GM19025 (cell line): ENCODE measurements at regions not wholly inside any gene's neighbourhood (a gene's known extent, or its start where the extent isn't known, plus 50 kb on each side); places are given as distances from the start of the nearest gene placed in this dataset.

Source experiments
- ATAC-seq: cut with Tn5 transposase; IDR thresholded peaks from one replicate; pipeline ENCODE4 v1.9.1; 2021; ENCODE audit warnings: mild to moderate bottlenecking, low read depth, moderate library complexity; ENCODE audit not compliant: unreplicated experiment

DNA sequence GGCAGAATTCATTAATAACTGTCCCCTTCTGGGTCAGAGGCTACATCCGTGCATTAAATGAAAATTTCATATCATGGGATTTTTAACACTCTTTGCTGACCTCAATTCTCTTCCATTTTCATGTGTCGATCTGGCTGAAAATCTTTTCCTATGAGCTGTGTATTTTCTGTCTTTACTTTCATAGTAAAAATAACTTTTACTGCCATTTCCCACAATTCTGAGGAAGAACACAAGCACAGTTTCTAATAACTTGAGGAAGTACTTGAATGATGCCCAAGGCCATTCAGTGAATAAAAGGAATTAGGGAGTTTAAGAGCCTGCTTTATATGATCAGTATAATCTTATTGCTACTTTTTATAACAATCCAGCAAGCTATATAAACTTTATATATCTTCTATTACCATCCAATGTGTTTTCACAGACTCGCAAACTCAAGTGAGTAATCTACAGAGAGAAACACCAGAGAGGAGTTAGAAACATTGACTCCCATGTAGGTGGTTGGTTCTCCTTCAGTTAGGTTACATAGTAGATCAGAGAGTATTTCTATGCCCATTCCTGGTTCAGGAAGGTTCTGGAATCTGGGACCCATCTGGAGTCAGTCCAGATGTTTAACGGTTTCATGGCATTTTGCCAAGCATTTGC is 340.0 kb downstream of the FBXO15 start:
- no peak for ATAC-seq

DNA sequence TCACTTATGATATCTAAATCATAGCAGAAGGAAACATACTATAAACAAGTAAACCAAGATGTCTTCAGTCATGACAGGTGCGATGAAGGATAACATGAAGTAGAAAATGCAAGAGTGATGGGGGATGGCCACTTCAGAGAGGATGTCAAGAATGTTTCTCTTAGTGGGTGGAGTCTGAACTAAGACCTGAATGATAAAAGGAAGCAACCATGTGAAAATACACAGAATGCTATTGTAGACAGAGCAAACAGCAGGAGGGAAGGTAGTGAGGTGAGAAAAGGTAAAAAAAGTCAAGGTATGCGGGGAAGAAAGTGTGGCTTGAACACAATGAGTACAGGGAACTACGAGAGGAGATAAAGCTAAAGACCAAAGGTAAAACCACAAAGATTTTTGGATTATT is 341.6 kb downstream of the FBXO15 start:
- ATAC-seq = no peak

DNA sequence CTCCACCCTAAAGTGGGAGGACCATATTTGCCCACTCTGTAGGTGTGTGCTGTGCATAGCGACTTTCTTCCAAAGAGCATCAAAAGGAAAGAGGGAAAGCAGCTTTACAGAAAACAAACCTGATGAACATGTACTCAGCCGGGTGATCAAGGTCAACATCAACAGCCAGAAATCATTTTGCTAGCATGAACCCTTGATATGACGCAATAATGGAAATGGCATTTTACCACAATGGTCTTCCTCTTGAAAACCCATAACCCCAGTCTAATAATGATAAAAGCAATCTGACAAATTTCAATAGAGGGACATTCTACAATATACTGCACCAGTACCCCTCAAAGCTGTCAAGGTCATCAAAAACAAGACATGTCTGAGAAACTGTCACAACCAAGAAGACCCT is 350.2 kb downstream of the FBXO15 start:
- no peak for ATAC-seq

DNA sequence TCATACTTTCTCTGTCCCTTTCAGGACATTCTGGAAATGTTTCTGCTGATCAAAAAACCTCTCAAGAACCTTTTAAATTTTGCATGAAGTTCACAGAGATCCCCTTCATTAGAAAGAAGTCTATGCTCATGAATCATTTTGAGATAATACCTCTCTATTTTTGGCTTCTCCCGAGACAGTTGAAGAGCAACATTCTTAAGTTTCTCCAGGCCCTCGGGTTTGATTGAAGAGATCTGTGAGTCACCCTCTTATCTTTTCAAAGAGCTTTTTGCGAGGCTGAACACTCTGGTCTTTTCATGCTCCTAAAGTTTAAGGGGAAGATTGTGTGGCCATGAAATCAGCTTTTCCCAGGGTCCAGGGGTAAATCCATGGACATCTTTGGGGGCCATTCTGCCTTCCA is 354.2 kb downstream of the FBXO15 start:
- ATAC-seq = no peak

DNA sequence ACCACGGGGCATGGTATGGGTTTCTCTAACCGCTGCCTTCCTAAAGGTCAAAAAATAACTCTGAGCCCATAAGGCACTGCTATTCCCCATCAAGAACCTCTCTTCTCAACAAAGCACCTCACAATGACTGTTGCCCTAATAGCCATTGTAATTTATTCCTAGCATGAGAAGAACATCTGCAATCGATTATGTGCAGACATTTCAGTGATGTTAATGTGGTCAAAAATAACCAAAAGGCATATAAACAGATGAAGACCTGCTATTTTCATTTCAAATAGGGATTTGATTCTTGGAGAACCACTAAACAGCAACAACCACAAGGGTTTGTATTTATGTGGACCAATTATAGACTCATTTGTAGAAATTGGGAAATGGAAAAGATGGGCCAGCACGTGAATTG is 356.6 kb downstream of the FBXO15 start:
- ATAC-seq = no peak

DNA sequence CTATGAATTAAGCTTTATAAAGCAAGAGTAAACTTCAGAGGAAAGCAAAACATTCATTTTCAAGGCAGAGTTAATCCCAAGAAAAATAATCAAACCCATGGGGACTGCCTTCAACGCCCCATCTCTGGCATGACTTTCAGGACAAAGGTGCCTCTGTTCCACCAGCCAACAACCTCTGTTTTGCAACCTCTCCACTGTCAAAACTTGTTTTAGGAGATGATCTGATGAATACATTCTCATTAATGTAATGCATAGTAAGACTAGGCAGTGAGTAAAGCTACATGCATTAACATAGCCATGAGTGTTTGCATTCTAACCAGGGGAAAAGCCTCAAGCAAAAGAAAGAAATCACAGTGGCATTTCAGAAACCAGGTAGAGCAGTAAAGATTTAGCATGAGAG is 357.0 kb downstream of the FBXO15 start:
- no peak for ATAC-seq

DNA sequence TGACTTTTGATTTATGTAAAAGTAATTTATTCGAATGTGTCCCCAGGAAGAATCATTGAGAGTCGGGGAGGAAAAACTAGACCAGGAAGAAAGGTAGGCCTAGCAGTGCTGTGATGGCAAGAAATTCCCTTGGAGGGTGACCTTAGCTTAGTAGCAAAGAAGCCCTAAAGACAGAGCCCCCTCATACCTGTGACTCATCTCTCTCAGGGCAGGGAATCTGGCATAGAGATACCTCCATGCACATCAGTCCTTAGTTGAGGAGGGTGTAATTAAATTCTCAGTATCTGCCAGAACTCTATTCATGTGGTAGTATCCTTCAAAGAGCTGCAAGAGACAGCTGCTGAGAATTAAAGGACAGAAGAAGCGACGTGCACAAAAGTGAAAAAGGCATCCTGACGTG is 360.3 kb downstream of the FBXO15 start:
- no peak for ATAC-seq

DNA sequence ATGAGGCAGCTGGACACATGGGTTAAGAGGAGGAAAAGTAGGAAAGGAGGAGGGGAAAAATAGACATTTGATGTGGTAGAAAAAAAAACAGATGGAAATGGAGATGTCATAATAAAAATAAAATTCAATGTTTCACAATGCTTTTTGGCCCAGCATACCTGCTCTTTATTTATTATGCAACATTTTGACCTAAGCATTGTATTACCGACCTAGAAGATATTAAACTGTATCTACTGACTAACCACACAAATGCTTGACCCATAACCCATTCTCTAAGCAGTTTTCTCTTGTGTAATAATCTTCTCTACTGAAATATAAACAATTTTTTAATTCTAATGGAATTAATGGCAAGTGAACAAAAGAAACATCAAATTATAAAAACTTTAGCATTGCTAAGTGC is 362.3 kb downstream of the FBXO15 start:
- no peak for ATAC-seq

DNA sequence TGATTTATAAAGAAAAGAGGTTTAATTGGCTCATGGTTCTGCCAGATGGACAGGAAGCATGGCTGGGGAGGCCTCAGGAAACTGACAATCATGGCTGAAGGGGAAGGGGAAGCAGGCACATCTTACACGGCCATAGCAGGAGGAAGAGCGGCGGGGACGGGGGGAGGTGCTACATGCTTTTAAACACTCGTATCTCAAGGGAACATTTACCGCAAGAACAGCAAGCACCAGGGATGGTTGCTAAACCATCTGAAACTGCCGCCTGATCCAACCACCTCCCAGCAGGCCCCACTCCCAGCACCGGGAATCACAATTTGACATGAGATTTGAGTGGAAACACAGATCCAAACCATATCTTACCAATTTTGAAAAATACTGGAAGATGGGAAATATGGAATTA is 362.8 kb downstream of the FBXO15 start:
- no peak for ATAC-seq

DNA sequence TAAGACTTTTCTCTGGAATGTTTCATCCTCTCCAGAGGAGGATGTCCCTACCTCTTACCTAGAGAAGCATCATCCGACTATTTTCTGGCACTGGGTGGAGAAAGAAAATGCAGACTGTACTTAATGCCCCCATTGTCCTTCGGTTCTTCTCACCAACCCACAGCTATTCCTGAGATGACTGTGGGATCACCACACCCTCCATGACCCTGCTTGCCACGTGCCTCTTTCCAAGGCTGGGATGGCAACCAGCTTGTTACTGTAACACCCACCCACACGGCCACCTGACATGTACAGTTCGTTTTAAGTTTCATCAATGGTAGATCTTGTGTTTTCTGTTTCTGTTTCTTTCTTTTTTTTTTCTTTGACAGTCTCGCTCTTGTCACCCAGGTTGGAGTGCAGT is 365.2 kb downstream of the FBXO15 start:
- no peak for ATAC-seq

DNA sequence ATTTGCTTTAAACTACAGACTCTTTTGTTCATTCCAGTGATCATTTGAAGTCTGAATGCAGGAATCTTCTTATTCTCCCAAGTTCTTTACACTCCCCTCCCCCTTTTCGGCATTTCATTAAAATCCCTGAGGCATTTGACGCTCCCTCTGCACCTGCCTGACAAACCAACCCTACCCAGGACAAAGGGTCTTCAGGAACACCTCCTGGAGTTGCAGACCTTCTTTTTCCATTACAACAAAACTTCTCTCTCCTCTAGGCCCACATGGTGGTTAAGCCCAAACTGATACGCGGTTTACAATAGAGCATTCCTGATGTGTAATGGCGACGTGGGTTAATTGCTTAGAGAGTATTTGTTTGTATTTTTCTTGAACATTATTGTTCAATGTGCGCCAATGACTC is 367.4 kb downstream of the FBXO15 start:
- no peak for ATAC-seq

DNA sequence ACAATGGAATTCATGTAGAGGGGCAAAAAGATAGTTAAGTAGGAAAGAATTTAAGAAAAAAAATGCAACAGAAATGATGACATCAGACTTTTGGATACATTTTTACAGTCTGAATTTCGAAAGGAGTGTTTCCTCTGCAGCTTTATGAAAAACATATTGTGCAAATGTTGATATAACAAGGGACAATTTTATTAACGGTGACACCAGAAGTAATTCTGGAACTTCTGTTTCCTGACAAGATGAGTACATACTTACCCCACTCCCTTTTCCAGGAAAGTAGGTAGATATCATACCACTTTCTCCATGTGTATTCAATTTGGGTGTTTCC is 369.6 kb downstream of the FBXO15 start:
- ATAC-seq = no peak

DNA sequence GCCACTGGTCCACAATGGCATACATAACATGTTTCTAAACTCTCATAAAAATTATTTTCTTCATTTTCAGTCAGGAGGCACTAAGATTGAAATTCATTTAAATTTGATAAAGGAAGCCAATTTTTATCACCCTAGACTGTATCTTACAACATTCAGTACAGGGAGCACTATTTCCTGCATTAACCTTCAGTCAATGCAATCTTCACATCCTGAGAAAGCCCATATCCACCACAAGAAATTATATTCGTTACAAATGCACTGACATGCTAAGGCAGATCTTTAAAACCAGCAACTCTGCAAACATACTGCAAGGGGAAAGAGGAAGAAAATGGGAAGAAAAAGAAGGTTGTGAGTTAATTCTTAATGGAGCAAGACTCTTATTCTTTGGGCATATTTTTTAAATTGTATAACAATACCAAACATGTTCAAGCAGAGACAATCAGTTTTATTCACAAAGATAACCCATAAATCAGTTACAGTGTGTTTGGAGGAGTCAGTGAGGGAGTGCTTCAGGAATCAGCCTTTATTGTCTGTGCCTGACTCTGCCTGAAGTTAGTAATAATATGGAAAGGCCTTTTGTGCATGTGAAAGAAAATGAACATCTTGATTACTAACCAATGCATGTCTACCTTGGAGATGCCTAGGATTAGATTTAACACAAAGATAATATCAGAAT is 370.1 kb downstream of the FBXO15 start:
- ATAC-seq = no peak

DNA sequence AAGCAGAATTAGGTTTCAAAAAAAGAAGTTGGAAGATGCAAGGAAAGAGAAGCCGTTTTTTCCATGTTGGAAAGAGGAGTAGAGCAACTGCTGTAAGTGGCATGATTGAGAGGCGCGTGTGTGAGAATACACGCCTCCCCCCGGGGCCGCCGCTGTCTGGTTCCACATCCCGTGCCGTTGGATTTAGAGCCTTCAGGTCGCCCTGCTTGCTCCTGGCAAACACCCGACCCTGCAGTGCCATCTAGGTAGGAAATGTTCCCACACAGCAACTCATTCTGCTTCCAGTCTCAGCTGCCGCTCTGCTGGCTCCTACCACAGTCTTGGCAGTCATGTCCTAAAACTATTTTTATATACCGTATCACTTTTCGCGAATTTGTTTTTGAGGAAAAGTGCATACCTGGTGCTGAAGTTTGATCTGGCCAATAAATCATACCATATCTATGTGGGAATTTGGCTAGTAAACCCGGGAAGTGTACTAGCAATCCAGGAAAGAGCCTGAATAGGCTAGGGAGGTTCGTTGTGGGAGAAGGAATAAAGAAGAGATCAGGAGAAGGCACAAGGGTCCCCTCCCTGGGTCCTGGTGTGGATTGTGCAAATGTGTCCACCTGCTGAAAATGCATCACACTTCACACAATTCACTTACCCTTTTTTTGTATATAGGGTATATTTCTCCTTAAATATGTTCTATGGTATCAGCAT is 372.7 kb downstream of the FBXO15 start:
- ATAC-seq = no peak

DNA sequence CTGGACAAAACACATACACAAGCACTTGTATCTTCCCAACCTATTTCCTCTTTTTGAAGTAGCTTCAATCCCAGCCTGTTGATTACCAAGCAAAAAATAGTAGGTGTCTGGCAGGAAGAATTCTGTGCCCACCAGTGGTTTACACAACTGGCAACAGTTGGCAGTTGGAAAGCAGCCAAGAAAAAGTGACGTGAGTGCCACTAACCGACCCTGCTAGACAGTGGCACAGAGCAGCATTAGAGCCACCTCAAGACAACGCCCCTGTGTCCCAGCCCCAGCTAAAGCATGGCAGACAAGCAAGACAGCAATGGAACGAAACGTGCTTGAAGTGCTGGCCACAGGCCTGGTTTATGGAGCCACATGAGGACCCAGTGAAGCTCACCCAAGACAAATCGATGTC is 379.6 kb downstream of the FBXO15 start:
- no peak for ATAC-seq

DNA sequence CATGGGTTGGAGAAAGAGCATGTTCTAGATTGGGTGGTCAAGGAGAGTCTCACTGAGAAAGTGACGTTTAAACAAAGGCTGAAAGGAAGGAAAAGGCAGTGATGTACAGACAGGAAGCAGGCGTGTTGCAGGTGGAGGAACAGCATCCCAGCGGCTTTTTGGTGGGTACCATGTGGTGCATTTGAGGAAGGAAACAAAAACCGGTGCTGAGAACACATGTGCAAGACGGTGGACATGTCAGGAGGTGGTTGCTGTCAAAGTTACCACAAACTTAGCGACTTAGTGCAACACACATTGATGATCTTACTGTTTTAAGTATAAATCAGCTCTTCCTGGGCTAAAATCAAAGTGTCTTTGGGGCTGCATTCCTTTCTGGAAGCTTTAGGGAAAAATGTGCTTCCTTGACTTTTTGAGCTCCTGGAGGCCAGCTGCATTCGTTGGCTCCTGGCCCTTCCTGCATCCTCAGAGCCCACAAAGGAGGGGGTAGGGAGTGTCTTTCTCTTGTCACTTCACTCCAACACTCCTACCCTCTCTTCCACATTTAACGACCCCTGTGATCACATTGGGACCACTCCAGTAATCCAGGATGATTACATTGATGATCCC is 380.6 kb downstream of the FBXO15 start:
- no peak for ATAC-seq

DNA sequence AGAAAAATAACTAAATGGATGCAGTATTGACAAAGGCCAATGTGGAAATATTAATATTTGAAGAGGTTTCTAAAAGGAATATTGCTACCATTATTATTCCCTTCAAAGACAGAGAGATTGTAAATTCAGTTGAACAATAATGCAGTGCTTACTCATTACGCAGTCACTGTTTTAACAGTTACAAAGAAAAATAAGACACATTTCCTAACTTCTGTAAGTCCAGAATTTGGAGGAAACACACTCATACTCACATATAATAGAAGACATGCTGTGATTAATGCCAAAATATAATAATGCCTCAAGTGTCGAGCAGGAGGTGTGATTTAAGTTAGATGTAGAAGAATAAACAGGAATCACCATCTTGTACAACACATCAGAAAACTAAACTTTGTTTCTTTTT is 389.2 kb downstream of the FBXO15 start:
- ATAC-seq = no peak

DNA sequence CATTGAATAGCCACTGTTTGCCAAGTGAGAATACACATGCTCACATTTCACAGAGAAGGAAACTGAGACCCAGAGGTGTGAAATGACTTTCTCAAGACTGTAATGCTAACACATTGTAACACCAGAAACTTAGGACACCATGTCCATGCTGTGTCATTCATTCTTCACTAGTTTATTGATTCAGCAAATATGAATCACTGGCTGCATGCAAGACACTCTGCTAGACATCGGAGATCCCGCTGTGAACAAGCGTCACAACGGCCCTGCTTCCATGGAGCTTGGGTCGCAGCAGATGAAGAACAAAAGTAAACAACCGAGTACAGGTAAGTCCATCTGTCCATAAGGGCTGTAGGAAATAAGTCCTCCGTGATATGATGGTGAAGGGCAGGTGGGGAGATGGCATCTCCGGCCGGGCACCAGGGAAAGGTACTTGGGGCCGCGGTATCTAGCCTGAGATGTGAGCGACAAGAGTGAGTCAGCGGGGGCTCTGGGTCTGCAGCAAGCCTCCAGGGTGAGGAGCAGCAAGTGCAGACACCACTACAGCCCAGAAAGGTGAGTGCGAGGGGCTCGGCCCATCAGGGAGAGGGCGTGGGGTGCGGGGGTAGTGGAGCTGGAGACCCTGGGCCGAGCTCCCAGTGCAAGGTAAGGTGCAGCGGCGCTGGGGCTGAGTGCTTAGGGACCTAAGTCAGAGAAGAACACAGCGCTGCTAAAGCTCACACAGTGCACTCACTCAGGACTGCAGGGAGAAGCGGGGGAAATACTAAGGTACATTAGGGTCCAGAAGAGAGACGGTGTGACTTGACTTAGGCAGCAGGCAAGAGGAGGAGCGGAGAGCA is 391.2 kb downstream of the FBXO15 start:
- ATAC-seq = no peak

DNA sequence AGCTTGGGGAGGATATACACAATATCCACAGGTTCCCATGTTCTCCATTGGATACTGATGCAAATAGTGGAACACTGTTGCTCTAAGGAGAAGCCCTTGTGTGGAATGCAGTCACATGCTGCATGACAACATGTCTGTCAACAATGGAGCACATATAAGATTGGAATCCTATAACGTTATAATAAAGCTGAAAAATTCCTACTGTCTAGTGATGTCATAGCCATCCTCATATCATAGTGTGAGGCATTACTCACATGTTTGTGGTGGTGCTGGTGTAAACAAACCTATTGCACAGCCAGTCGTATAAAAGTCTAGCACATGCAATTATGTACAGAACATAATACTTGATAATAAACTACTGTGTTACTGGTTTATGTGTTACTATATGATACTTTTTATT is 394.7 kb downstream of the FBXO15 start:
- no peak for ATAC-seq

DNA sequence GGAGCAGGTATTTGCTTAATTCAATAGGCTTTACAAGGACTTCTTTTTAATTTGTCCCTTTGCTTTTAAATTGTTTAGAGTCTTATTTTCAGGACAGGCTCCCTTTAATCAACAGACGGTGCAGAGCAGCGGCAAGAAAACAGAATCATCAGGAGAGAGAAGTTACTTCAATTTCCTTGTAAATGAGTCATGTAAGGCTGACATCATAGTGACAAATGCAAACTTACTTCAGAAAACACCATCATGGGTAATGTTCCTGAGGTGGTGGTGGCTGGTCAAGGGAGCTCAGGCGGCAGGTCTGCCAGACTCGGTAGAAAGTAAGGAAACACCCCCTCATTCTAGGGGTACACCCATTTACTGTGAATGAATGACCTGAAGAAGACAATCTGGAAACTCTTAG is 395.1 kb downstream of the FBXO15 start:
- ATAC-seq = no peak

DNA sequence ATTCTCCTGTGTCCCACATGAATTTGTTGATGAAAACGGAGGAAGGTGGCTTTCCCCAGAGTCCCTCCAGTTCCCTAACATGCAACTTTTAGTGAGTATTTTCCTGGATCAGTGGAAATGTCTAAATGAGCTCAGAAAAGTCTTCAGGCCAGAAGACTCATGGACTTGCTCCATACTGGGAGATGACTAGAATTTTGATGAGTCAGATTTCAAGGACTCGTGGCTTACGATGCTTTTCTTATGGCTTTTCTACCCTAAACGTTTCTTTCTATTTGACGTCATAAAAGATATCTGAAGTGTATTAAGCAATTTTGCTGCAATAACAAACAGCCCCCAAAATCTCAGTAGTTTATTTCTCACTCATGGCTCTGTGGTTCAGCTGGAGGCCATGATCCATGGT is 397.6 kb downstream of the FBXO15 start:
- ATAC-seq = no peak
